ENCODE measurements at regions not wholly inside any gene's neighbourhood (a gene's known extent, or its start where the extent isn't known, plus 50 kb on each side); places are given as distances from the start of the nearest gene placed in this dataset.
"Not testable (repeated sequence)": the region's sequence is repeated elsewhere in the genome, so short reads cannot be mapped to it uniquely, and the experiment has no call there.

DNA sequence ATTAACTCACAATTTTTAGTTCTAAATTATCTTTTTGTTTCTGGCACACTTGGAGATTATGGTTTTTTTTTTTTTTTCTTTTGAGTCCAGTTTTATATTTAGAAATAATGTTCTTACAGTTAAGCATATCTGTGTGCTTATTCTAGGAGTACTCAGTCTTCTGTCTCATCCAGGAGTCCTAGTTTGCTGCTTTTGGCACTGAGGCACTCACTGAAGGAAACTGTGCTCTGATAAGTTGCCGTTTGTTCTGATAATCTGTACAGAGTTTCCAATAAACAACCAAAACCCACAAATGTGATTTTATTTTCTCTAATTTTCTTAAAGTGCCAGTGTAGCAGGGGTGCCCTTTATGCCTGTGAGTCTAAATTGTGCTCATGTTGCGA lies 251.0 kb downstream of the LRRC70 start:
- TF ChIP-seq, protein P1, sequence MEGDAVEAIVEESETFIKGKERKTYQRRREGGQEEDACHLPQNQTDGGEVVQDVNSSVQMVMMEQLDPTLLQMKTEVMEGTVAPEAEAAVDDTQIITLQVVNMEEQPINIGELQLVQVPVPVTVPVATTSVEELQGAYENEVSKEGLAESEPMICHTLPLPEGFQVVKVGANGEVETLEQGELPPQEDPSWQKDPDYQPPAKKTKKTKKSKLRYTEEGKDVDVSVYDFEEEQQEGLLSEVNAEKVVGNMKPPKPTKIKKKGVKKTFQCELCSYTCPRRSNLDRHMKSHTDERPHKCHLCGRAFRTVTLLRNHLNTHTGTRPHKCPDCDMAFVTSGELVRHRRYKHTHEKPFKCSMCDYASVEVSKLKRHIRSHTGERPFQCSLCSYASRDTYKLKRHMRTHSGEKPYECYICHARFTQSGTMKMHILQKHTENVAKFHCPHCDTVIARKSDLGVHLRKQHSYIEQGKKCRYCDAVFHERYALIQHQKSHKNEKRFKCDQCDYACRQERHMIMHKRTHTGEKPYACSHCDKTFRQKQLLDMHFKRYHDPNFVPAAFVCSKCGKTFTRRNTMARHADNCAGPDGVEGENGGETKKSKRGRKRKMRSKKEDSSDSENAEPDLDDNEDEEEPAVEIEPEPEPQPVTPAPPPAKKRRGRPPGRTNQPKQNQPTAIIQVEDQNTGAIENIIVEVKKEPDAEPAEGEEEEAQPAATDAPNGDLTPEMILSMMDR (IDR thresholded peaks at IDR 0.05; ENCODE audit: low read depth, low read length) = no peak
- no peak for DNase-seq
- Histone ChIP-seq H3K9me3 (no peaks in the 10 kb centered on the region), H3K4me1 (no peaks in the 10 kb centered on the region), H3K4me3 (ENCODE audit: low read depth, low read length) (no peak overlapping the region), H3K27me3 (no peaks in the 10 kb centered on the region), H3K36me3 (no peaks in the 10 kb centered on the region)

DNA sequence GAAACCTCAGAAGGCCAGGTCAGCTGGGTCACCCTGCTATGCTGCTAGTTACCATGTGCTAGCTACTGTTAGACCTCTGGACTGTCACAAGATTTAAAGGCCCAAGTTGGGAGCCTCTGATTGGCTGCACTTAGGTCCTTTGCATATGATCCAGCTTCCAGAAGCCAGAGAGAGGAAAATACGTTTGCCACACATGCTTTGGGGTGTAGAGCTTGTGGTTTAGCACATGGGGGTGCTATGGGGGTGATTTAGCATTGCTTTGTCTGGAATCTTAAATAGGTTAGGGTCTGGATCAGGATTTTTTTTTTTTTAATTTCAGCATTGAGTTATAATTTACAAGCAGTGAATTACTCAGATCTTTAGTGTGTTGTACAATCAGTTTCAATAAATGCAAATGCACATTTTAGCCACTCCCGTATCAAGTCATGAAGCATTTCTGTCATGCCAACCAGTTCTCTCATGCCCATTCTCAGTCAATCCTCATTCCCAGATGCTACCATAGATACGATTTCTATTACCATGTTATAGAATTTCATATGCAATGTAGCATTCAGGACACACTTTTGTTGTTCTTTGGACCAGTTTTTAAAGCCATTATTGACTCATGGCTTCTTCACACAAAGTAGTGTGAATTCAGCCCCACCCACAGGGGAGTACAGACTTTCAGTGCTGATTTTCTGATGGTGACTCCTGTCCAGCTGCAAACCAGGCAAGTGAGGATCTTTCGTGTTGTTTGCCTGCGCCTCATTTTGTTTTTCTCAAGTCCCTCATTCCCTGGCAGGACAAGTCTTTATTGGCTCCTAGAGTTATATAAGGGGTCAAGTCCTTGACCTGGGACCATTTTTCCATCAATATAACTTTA lies 250.4 kb downstream of the LRRC70 start:
- Histone ChIP-seq H3K4me1 (no peaks in the 10 kb centered on the region), H3K4me3 (ENCODE audit: low read depth, low read length) (no peak overlapping the region)
- TF ChIP-seq, protein P1 (IDR thresholded peaks at IDR 0.05; ENCODE audit: low read depth, low read length) = no peak

DNA sequence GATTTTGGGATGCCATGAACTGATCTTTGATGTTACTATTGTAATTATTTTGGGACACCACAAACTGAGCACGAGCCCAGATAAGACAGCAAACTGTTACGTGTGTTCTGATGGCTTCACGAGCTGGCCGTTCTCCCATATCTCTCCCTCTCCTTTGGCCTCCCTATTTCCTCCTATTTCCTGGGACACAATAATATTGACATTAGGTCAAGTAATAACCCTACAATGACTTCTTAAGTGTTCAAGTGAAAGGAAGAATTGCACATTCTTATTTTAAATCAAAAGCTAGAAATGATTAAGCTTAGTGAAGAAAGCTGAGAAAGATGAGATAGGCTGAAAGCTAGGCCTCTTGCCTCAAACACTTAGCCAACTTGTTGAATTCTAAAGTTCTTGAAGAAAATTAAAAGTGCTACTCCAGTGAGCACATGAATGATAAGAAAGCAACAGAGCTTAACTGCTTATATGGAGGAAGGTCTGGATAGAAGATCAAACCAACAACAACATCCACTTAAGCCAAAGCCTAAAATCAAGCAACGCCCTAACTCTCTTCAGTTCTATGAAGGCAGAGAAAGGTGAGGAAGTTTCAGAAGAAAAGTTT lies 247.1 kb downstream of the LRRC70 start:
- no peaks in the 10 kb centered on the region for H3K9me3 ChIP-seq
- DNase-seq = no peak
- H3K36me3 ChIP-seq = no peaks in the 10 kb centered on the region
- no peaks in the 10 kb centered on the region for H3K4me1 ChIP-seq
- no peaks in the 10 kb centered on the region for H3K27me3 ChIP-seq
- TF ChIP-seq, protein P1 (IDR thresholded peaks at IDR 0.05; ENCODE audit: low read depth, low read length) = no peak
- H3K4me3 ChIP-seq (ENCODE audit: low read depth, low read length) = no peak overlapping the region

More for the DNA sequence above, 250.4 kb downstream of the LRRC70 start:
- Histone ChIP-seq H3K36me3 (no peaks in the 10 kb centered on the region), H3K27me3 (no peaks in the 10 kb centered on the region), H3K9me3 (no peaks in the 10 kb centered on the region)
- no peak for DNase-seq

DNA sequence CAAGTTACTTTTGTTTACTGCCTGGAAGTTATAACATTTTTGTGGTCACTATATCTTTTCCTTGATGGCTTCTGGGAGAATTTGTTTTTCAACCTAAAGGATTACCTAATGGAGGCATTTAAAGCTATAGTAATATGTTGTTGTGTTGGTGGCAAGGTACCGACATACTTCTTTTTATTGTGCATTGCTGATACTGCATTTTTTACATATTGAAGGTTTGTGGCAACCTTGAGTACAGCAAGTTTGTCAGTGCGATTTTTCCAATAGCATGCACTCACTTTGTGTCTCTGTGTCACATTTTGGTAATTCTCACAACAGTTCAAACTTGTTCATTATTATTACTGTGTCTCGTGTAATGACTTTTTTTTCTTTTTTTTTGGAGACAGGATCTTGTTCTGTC lies 246.3 kb downstream of the LRRC70 start:
- DNase-seq = no peak
- Histone ChIP-seq H3K36me3 (no peaks in the 10 kb centered on the region), H3K9me3 (no peaks in the 10 kb centered on the region), H3K27me3 (no peaks in the 10 kb centered on the region), H3K4me1 (no peaks in the 10 kb centered on the region), H3K4me3 (ENCODE audit: low read depth, low read length) (no peak overlapping the region)
- TF ChIP-seq, protein P1 (IDR thresholded peaks at IDR 0.05; ENCODE audit: low read depth, low read length) = no peak

DNA sequence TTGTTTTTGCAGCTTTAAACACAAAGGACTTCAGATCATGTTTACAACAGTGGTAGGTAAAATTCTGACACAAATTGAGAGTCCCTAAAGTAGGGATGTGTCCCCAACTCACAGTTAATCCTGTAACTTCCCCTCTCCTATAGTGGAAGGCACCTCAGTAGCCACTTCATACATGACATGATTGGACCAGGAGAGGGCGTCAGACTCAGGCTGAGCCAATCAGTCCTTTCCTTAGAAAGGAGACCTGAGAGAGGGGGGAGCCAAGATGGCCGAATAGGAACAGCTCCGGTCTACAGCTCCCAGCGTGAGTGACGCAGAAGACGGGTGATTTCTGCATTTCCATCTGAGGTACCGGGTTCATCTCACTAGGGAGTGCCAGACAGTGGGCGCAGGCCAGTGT lies 238.4 kb downstream of the LRRC70 start:
- H3K9me3 ChIP-seq; DNase-seq; H3K27me3 ChIP-seq; H3K4me1 ChIP-seq; H3K4me3 ChIP-seq (ENCODE audit: low read depth, low read length); H3K36me3 ChIP-seq: not testable (repeated sequence)

DNA sequence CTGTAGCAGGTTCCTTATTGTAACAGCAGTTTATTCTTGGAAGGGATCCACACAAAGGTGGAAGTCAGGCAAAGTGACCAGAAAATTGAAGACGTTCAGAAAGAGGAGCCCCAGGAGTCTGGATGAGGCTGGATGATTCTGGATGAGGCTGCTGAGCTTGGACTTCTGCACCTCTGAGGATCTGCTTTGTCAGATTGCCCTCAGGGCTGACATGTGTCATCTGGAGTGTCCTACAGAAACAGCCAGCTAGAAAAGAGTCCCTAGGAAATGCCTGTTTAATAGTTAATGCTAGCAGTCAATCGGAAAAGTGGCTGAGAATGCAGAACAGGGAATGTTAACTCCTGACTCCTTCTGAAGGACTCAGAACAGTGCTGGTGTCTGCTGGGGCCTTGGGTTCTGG lies 236.4 kb downstream of the LRRC70 start:
- Histone ChIP-seq H3K4me3 (ENCODE audit: low read depth, low read length) (no peak overlapping the region), H3K4me1 (no peaks in the 10 kb centered on the region), H3K36me3 (no peaks in the 10 kb centered on the region), H3K27me3 (no peaks in the 10 kb centered on the region), H3K9me3 (no peaks in the 10 kb centered on the region)
- TF ChIP-seq, protein P1 (IDR thresholded peaks at IDR 0.05; ENCODE audit: low read depth, low read length) = no peak
- no peak for DNase-seq

Measured in BE2C (cell line).